GM12878 (cell line): ENCODE measurements at regions not wholly inside any gene's neighbourhood (a gene's known extent, or its start where the extent isn't known, plus 50 kb on each side); places are given as distances from the start of the nearest gene placed in this dataset.

ENCODE experiments used
- ATAC-seq: fragments of 200-7000 bp; cut with Tn5 transposase; 3 replicates; pipeline ENCODE4 v1.9.1; 2020; ENCODE audit warnings: mild to moderate bottlenecking, moderate library complexity
- BruUV-seq: library from RNA; stranded (reverse); fragments of 400-500 nt; replicated peaks from 2 replicates; lab custom pipeline; 2021; lab: Mats Ljungman, UMichigan
- CTCF ChIA-PET: fragments of 300-600 bp; sonication (Branson Sonifier 250); formaldehyde crosslinking; extraction: SDS; loops from one replicate; lab custom pipeline; 2021; ENCODE audit warnings: inconsistent platforms; lab: Yijun Ruan, JAX
- POLR2A ChIA-PET: fragments of 350-600 bp; formaldehyde crosslinking; extraction: SDS; loops from one replicate; lab custom pipeline; 2021; ENCODE audit warnings: inconsistent platforms; lab: Charles Lee
- RAD21 ChIA-PET: fragments of 300-600 bp; sonication (Branson Sonifier 250); formaldehyde crosslinking; loops from one replicate; lab custom pipeline; 2023; ENCODE audit warnings: antibody characterized with exemption; ENCODE audit not compliant: unreplicated experiment; lab: Charles Lee
- SMC1A ChIA-PET: fragments of 300-600 bp; sonication (Branson Sonifier 250); formaldehyde crosslinking; loops from one replicate; lab custom pipeline; 2023; ENCODE audit not compliant: unreplicated experiment, uncharacterized antibody; lab: Charles Lee
- DNase-seq: peaks from one replicate; pipeline ENCODE4 v3.0.0-alpha.2; 2011; ENCODE audit warnings: low read depth, low spot score
- FAIRE-seq: peaks from 3 replicates; lab custom pipeline; 2011; peaks lifted over from hg19 to GRCh38; lab: Jason Lieb, UNC
- H2AFZ ChIP-seq: 2 replicates; pipeline ENCODE4 v1.6.0; 2011; ENCODE audit warnings: low read depth, low read length, control low read depth; ENCODE audit not compliant: control insufficient read depth
- H3K27ac ChIP-seq: 2 replicates; pipeline ENCODE4 v1.5.1; 2011; ENCODE audit warnings: control low read depth; ENCODE audit not compliant: control insufficient read depth, insufficient read depth
- H3K27me3 ChIP-seq, 2 experiments: replicated peaks in 1 of 2; 2 replicates each; pipeline versions ENCODE4 v1.6.0 to v1.6.1; 2011; ENCODE audit warnings: low read length in 1 of 2; ENCODE audit not compliant: control insufficient read depth in 2 of 2, insufficient read depth in 2 of 2
- H3K36me3 ChIP-seq, 2 experiments: 2 replicates each; pipeline ENCODE4 v1.5.1; 2011; ENCODE audit warnings: low read length in 1 of 2; ENCODE audit not compliant: control insufficient read depth in 2 of 2, insufficient read depth in 2 of 2
- H3K4me1 ChIP-seq: 2 replicates; pipeline ENCODE4 v1.6.1; 2011; ENCODE audit warnings: mild to moderate bottlenecking, low read length, moderate library complexity, mixed read lengths; ENCODE audit not compliant: control insufficient read depth, insufficient read depth
- H3K4me2 ChIP-seq: 2 replicates; pipeline ENCODE4 v1.6.0; 2011; ENCODE audit warnings: control low read depth; ENCODE audit not compliant: control insufficient read depth, insufficient read depth
- H3K4me3 ChIP-seq: fragments of 200-600 bp; sonication (generic); 2 replicates; pipeline ENCODE4 v1.5.1; 2016
- H3K79me2 ChIP-seq: 2 replicates; pipeline ENCODE4 v1.6.0; 2011; ENCODE audit warnings: low read length; ENCODE audit not compliant: control insufficient read depth, insufficient read depth
- H3K9ac ChIP-seq: 2 replicates; pipeline ENCODE4 v1.8.0; 2011; ENCODE audit warnings: low read length, control low read depth, mixed read lengths; ENCODE audit not compliant: control insufficient read depth, insufficient read depth
- H3K9me3 ChIP-seq: replicated peaks from 3 replicates; pipeline ENCODE4 v1.5.1; 2011; ENCODE audit warnings: mild to moderate bottlenecking, low read length; ENCODE audit not compliant: control insufficient read depth, insufficient read depth
- H4K20me1 ChIP-seq: 2 replicates; pipeline ENCODE4 v1.6.0; 2011; ENCODE audit not compliant: control insufficient read depth, insufficient read depth
- CREB1 ChIP-seq: IDR thresholded peaks from 2 replicates; pipeline ENCODE4 v1.6.1; 2012; ENCODE audit warnings: low read depth, mild to moderate bottlenecking, inconsistent platforms
- ESRRA ChIP-seq: IDR thresholded peaks from 2 replicates; pipeline ENCODE4 v1.6.1; 2012; ENCODE audit warnings: mild to moderate bottlenecking, low read length, improper control_type of control experiment
- JUND ChIP-seq: IDR thresholded peaks from 2 replicates; pipeline ENCODE4 v1.6.1; 2012; ENCODE audit warnings: low read depth, mild to moderate bottlenecking, low read length, improper control_type of control experiment, moderate library complexity
- MTA2 ChIP-seq: fragments of 450-650 bp; IDR thresholded peaks from 2 replicates; pipeline ENCODE4 v1.6.1; 2016; ENCODE audit warnings: low read depth, mild to moderate bottlenecking, moderate library complexity
- RFX5 ChIP-seq: IDR thresholded peaks from 2 replicates; pipeline ENCODE4 v1.6.1; 2011; ENCODE audit warnings: low read depth, low read length, improper control_type of control experiment
- ZNF24 ChIP-seq: fragments of 450-650 bp; IDR thresholded peaks from 2 replicates; pipeline ENCODE4 v1.6.1; 2017; ENCODE audit warnings: antibody characterized with exemption, mild to moderate bottlenecking
- whole genome bisulfite sequencing: methylation state at CpG from one replicate; pipeline ENCODE4 v1.1.6; 2016; ENCODE audit warnings: low lambda C conversion rate; ENCODE audit not compliant: insufficient replicate concordance, insufficient coverage; ENCODE audit errors: missing lambda C conversion rate; 5-methylcytosine and 5-hydroxymethylcytosine counted together
- in situ Hi-C: fragments of 300-500 bp; cut with MboI; formaldehyde crosslinking; loops from 9 replicates; pipeline ENCODE4 v1.14.3; 2018; ENCODE audit warnings: mixed read lengths
- intact Hi-C: fragments of 100-400 bp; cut with micrococcal nuclease; formaldehyde crosslinking; loops from one replicate; pipeline ENCODE4 v1.14.2; 2022; ENCODE audit not compliant: unreplicated experiment
- TF ChIP-seq, protein P1 (sequence below): IDR thresholded peaks from 2 replicates; pipeline ENCODE4 v1.6.1; 2012; ENCODE audit warnings: low read depth, low read length, improper control_type of control experiment
- TF ChIP-seq, protein P2 (sequence below): IDR thresholded peaks from 2 replicates; pipeline ENCODE4 v1.6.1; 2011; ENCODE audit warnings: mild to moderate bottlenecking, low read depth, low read length, moderate library complexity; ENCODE audit not compliant: insufficient replicate concordance
- TF ChIP-seq, protein P3 (sequence below): fragments of 450-650 bp; IDR thresholded peaks from 2 replicates; pipeline ENCODE4 v1.6.1; 2017; ENCODE audit warnings: mild to moderate bottlenecking, moderate library complexity
- TF ChIP-seq, protein P4 (sequence below): IDR thresholded peaks from 2 replicates; pipeline ENCODE4 v1.6.1; 2012; ENCODE audit warnings: low read length, inconsistent platforms
- TF ChIP-seq, protein P5 (sequence below): IDR thresholded peaks from 2 replicates; pipeline ENCODE4 v1.6.1; 2011; ENCODE audit warnings: low read depth, low read length, improper control_type of control experiment, borderline replicate concordance

DNA sequence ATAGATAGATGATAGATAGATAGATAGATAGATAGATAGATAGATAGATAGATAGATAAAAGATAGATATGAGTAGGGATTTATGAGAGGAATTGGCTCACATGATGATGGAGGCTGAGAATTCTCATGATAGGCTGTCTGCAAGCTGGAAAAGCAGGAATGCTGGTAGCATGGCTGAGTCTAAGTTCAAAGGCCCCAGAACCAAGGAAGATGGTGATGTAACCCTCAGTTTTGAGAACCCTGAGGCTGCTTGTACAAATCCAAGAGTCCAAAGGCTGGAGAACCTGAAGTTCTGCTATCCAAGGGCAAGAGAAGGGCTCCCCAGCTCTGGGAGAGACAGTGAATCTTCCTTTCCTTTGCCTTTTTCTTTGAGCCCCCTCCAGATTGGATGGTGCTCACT, 210.8 kb downstream of the RFPL4B start (continued):
- TF ChIP-seq, protein P1, sequence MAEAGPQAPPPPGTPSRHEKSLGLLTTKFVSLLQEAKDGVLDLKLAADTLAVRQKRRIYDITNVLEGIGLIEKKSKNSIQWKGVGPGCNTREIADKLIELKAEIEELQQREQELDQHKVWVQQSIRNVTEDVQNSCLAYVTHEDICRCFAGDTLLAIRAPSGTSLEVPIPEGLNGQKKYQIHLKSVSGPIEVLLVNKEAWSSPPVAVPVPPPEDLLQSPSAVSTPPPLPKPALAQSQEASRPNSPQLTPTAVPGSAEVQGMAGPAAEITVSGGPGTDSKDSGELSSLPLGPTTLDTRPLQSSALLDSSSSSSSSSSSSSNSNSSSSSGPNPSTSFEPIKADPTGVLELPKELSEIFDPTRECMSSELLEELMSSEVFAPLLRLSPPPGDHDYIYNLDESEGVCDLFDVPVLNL: no peak
- no peak for TF ChIP-seq ZNF24
- TF ChIP-seq, protein P2, sequence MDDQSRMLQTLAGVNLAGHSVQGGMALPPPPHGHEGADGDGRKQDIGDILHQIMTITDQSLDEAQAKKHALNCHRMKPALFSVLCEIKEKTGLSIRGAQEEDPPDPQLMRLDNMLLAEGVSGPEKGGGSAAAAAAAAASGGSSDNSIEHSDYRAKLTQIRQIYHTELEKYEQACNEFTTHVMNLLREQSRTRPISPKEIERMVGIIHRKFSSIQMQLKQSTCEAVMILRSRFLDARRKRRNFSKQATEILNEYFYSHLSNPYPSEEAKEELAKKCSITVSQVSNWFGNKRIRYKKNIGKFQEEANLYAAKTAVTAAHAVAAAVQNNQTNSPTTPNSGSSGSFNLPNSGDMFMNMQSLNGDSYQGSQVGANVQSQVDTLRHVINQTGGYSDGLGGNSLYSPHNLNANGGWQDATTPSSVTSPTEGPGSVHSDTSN: no peak
- TF ChIP-seq, all 136 proteins: peak for 0

DNA sequence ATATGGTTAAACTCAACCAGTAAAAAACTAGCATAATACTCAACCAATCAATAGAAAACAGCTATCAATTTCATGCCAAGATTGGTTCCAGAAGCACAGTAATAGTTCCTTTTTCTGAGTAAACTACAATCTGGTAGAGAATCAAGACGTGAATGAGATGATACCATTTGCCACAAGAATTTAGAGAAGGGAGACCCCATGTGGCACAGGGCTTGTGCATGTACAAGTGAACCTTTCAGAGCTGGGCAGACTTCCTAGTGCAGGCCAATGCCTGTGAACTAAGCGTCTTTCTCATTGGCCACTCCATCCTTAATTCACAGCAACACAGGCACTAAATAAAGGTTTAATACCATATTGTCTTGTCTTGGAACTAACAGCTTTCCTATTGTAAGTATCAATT, 213.5 kb downstream of the RFPL4B start:
- ChIA-PET CTCF (no interaction called here), POLR2A (no interaction called here)

More for the DNA sequence above, 213.5 kb downstream of the RFPL4B start:
- 29% methylated on average over 2 of the region's 2 CpGs for WGBS
- Histone ChIP-seq H3K27ac (no peak overlapping the region), H3K36me3 (no peaks in the 10 kb centered on the region), H3K4me3 (no peak overlapping the region), H3K4me1 (no peaks in the 10 kb centered on the region), H3K27me3 (no peaks in the 10 kb centered on the region), H3K9me3 (no peaks in the 10 kb centered on the region), H3K9ac (no peak overlapping the region), H2AFZ (no peak overlapping the region), H3K79me2 (no peaks in the 10 kb centered on the region), H3K4me2 (no peak overlapping the region), H4K20me1 (no peaks in the 10 kb centered on the region)
- DNase-seq: no peak
- FAIRE-seq: no peak
- TF ChIP-seq MTA2 (no peak), CREB1 (no peak), JUND (no peak), ESRRA (no peak), RFX5 (no peak)
- TF ChIP-seq, protein P3, sequence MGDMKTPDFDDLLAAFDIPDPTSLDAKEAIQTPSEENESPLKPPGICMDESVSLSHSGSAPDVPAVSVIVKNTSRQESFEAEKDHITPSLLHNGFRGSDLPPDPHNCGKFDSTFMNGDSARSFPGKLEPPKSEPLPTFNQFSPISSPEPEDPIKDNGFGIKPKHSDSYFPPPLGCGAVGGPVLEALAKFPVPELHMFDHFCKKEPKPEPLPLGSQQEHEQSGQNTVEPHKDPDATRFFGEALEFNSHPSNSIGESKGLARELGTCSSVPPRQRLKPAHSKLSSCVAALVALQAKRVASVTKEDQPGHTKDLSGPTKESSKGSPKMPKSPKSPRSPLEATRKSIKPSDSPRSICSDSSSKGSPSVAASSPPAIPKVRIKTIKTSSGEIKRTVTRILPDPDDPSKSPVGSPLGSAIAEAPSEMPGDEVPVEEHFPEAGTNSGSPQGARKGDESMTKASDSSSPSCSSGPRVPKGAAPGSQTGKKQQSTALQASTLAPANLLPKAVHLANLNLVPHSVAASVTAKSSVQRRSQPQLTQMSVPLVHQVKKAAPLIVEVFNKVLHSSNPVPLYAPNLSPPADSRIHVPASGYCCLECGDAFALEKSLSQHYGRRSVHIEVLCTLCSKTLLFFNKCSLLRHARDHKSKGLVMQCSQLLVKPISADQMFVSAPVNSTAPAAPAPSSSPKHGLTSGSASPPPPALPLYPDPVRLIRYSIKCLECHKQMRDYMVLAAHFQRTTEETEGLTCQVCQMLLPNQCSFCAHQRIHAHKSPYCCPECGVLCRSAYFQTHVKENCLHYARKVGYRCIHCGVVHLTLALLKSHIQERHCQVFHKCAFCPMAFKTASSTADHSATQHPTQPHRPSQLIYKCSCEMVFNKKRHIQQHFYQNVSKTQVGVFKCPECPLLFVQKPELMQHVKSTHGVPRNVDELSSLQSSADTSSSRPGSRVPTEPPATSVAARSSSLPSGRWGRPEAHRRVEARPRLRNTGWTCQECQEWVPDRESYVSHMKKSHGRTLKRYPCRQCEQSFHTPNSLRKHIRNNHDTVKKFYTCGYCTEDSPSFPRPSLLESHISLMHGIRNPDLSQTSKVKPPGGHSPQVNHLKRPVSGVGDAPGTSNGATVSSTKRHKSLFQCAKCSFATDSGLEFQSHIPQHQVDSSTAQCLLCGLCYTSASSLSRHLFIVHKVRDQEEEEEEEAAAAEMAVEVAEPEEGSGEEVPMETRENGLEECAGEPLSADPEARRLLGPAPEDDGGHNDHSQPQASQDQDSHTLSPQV: no peak
- TF ChIP-seq, protein P4, sequence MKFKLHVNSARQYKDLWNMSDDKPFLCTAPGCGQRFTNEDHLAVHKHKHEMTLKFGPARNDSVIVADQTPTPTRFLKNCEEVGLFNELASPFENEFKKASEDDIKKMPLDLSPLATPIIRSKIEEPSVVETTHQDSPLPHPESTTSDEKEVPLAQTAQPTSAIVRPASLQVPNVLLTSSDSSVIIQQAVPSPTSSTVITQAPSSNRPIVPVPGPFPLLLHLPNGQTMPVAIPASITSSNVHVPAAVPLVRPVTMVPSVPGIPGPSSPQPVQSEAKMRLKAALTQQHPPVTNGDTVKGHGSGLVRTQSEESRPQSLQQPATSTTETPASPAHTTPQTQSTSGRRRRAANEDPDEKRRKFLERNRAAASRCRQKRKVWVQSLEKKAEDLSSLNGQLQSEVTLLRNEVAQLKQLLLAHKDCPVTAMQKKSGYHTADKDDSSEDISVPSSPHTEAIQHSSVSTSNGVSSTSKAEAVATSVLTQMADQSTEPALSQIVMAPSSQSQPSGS: no peak
- TF ChIP-seq, protein P5, sequence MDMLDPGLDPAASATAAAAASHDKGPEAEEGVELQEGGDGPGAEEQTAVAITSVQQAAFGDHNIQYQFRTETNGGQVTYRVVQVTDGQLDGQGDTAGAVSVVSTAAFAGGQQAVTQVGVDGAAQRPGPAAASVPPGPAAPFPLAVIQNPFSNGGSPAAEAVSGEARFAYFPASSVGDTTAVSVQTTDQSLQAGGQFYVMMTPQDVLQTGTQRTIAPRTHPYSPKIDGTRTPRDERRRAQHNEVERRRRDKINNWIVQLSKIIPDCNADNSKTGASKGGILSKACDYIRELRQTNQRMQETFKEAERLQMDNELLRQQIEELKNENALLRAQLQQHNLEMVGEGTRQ: no peak
- in situ Hi-C loops: no loop called here
- no peak for ATAC-seq
- SMC1A ChIA-PET: no interaction called here
- intact Hi-C loops: no loop called here
- no TSS peak for BruUV-seq
- RAD21 ChIA-PET: no interaction called here
